ENCODE measurements at regions not wholly inside any gene's neighbourhood (a gene's known extent, or its start where the extent isn't known, plus 50 kb on each side); places are given as distances from the start of the nearest gene placed in this dataset.

DNA sequence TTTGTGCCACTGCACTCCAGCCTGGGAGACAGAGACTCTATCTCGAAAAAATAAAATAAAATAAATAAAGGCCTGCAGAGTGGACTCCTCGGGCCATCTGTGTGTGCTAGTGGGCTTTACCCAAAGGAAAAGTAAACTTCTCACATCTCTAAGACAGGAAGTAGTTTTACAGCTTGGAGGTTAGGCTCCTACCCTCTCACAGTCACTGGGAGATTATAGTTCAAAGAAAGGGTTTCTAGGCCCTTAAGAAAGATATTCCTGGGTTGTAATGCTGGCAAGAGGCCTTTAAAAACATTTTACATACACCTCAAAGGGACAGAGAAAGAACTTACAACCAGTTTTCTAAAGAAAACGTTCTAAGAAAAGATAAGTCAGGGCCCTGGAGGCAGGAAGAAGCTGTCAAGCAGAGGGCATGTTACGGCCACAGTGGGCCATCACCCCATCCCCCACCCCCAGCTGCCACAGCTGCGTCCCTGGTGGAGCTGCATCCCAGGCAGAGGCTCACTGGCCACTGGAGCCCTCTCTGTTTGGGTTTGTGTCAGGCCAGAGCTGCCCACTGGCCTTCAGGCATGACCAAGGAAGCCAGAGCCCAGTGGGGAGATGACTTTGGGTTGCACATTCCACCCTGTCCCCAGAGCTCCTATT is 78.1 kb upstream of the CDK20 start:
- H3K36me3 ChIP-seq (ENCODE audit: insufficient read depth, low read length) = no peaks in the 10 kb centered on the region
- no peak overlapping the region for H3K4me3 ChIP-seq (ENCODE audit: low read length)
- H3K27me3 ChIP-seq (ENCODE audit: insufficient read depth, low read length) = no peaks in the 10 kb centered on the region
- H3K9me3 ChIP-seq (ENCODE audit: low read length) = no peaks in the 10 kb centered on the region
- no peak overlapping the region for H2AFZ ChIP-seq (ENCODE audit: low read depth, low read length)
- no peaks in the 10 kb centered on the region for H3K4me1 ChIP-seq (ENCODE audit: insufficient read depth, low read length)

DNA sequence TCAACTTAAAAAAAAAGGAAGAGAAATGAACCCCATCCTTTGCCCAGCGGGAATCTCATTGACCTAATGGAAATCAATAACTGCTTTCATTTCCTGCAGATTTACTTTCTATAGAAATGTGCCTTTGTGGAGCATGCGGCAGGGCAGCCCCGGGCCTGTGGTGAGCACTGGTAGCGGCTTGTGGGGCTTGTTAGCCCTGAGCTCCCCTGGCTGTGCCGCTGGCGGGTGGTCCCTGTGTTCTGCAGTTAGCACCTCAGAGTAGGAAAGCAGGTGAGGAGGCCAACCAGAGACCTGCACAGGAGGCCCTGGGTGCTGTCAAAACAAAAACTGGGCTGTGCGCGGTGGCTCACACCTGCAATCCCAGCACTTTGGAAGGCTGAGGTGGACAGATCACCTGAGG is 76.8 kb upstream of the CDK20 start:
- H3K4me1 ChIP-seq (ENCODE audit: insufficient read depth, low read length) = no peaks in the 10 kb centered on the region
- H3K9me3 ChIP-seq (ENCODE audit: low read length) = no peaks in the 10 kb centered on the region
- no peak overlapping the region for H3K4me3 ChIP-seq (ENCODE audit: low read length)
- H3K36me3 ChIP-seq (ENCODE audit: insufficient read depth, low read length) = no peaks in the 10 kb centered on the region
- no peak overlapping the region for H2AFZ ChIP-seq (ENCODE audit: low read depth, low read length)
- H3K27me3 ChIP-seq (ENCODE audit: insufficient read depth, low read length) = no peaks in the 10 kb centered on the region

DNA sequence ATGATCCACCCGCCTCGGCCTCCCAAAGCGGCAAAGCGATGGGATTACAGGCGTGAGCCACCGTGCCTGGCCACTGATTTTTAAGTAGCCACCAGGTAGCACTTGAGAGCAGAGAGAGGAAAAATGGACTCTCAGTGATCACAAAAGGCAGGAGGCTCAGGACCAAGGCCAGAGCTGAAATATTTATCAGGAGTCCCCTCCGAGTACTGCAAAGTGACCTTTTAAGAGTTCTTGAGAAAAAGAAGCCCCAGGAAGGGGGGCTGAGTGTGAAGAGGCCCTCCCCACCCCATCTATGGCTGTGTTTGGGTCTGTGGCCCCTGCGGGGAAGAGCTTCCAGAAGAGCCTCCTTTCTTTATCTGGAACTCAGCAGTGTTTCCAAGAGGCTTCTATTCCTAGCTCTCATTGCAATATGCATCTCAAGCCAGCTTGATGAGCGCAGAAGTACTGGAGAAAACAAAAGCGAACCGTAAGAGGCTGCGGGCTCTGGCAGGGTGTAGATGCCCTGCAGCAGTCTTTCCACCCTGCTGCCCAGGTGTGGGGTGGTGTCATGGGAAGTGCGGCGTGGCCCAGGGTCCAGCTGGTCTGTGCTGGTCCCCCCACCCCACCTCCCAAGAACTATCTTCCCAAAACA is 75.5 kb upstream of the CDK20 start:
- no peaks in the 10 kb centered on the region for H3K4me1 ChIP-seq (ENCODE audit: insufficient read depth, low read length)
- no peak overlapping the region for H3K4me3 ChIP-seq (ENCODE audit: low read length)
- no peaks in the 10 kb centered on the region for H3K36me3 ChIP-seq (ENCODE audit: insufficient read depth, low read length)
- no peak overlapping the region for H2AFZ ChIP-seq (ENCODE audit: low read depth, low read length)
- no peaks in the 10 kb centered on the region for H3K9me3 ChIP-seq (ENCODE audit: low read length)
- H3K27me3 ChIP-seq (ENCODE audit: insufficient read depth, low read length) = no peaks in the 10 kb centered on the region

DNA sequence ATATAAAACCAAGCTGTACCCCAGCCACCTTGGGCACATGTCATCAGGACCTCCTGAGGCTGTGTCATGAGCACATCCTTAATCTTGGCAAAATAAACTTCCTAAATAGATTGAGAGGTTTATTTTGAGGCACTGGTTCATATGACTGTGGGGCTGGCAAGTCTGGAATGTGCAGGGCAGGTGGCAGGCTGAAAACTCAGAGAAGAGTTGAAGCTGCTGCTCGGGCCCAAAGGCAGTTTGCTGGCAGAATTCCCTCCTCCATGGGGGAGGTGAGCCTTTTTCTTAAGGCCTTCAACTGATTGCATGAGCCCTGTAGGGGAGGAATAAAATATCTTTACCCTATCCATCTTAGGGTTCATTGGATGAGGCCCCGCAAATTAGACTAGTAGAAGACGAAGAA is 72.2 kb upstream of the CDK20 start:
- H3K9me3 ChIP-seq (ENCODE audit: low read length) = peaks cover 2% of the 10 kb centered on the region
- H3K4me1 ChIP-seq (ENCODE audit: insufficient read depth, low read length) = no peaks in the 10 kb centered on the region
- H3K36me3 ChIP-seq (ENCODE audit: insufficient read depth, low read length) = no peaks in the 10 kb centered on the region
- no peaks in the 10 kb centered on the region for H3K27me3 ChIP-seq (ENCODE audit: insufficient read depth, low read length)
- no peak overlapping the region for H2AFZ ChIP-seq (ENCODE audit: low read depth, low read length)
- H3K4me3 ChIP-seq (ENCODE audit: low read length) = no peak overlapping the region

DNA sequence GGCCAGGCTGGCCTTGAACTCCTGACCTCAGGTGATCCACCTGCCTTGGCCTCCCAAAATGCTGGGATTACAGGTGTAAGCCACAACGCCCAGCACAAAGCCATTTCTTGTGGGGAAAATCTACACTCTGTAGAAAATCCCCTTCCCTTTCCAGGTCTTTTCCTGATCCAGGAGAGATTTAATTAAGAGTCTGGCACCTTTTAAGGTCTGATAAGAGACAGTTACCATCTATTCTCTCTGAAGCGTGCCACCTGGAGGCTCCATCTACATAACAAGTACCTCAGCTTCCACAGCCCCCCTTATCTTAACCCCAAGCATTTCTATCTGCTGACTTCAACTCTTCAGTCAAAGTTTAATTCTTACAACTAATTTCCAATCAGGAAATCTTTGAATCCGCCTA is 71.4 kb upstream of the CDK20 start:
- Histone ChIP-seq H3K9me3 (ENCODE audit: low read length) (peaks cover 2% of the 10 kb centered on the region), H3K4me1 (ENCODE audit: insufficient read depth, low read length) (no peaks in the 10 kb centered on the region), H2AFZ (ENCODE audit: low read depth, low read length) (no peak overlapping the region), H3K27me3 (ENCODE audit: insufficient read depth, low read length) (no peaks in the 10 kb centered on the region), H3K36me3 (ENCODE audit: insufficient read depth, low read length) (no peaks in the 10 kb centered on the region), H3K4me3 (ENCODE audit: low read length) (no peak overlapping the region)

DNA sequence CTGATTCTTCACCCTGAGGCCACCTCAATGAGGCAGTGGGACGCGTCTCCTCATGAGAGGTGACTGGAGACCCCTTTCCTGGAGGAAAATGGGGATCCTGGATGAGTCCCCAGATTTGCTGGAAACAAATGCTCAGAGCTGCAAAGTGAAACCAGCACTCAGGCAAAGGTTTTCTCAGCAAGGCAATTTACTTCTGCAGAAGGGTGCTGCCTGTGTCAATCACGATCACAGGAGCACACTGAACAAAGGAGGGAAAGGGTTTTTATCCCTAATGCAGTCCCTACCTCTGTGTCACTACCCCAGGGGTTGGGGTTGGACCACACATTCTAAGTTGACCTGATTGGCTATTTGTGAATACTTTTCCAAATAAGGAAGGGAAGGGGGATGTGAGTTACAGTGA is 69.9 kb upstream of the CDK20 start:
- H3K27me3 ChIP-seq (ENCODE audit: insufficient read depth, low read length) = no peaks in the 10 kb centered on the region
- no peak overlapping the region for H3K4me3 ChIP-seq (ENCODE audit: low read length)
- no peaks in the 10 kb centered on the region for H3K4me1 ChIP-seq (ENCODE audit: insufficient read depth, low read length)
- H3K36me3 ChIP-seq (ENCODE audit: insufficient read depth, low read length) = no peaks in the 10 kb centered on the region
- H2AFZ ChIP-seq (ENCODE audit: low read depth, low read length) = no peak overlapping the region
- H3K9me3 ChIP-seq (ENCODE audit: low read length) = peaks cover 2% of the 10 kb centered on the region

DNA sequence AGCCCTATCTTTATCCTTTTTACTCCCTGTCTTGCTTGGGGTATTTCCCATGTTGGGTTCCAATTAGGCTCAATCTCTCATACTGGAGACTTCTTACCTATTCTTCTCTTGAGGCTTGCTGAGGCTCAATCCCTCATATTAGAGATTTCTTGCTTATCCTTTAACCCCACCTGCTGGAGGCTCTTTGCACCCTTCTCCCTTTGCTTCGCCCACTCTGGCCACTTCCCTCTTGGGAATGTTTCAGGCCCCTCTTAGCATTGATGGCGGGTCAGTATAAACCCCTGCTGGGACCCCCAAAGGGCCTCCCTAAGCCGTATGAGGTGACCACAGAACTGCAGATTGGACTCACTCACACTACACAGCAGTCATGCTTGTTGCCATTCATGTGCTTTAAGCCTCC is 69.3 kb upstream of the CDK20 start:
- Histone ChIP-seq H2AFZ (ENCODE audit: low read depth, low read length) (no peak overlapping the region), H3K9me3 (ENCODE audit: low read length) (peaks cover 2% of the 10 kb centered on the region), H3K4me1 (ENCODE audit: insufficient read depth, low read length) (no peaks in the 10 kb centered on the region), H3K4me3 (ENCODE audit: low read length) (no peak overlapping the region), H3K27me3 (ENCODE audit: insufficient read depth, low read length) (no peaks in the 10 kb centered on the region), H3K36me3 (ENCODE audit: insufficient read depth, low read length) (no peaks in the 10 kb centered on the region)

DNA sequence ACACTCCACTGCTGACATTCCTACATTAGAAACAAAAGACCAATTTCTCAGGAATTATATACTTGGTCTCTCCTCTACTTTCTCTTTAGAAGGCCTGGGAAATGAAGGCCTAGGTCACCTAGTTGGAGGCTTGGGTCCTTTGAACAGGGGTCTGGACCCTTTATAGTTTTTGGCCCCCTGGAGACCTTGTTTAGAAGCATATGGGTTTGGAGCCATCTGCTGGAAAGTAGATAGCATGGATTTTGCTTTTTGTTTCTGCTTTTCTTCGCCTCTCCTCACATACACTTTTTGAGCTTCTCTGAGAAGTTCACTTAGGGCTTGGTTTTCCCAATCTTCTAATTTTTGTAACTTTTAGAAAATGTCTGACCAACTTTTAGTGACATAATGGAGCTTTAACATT is 67.1 kb upstream of the CDK20 start:
- no peaks in the 10 kb centered on the region for H3K27me3 ChIP-seq (ENCODE audit: insufficient read depth, low read length)
- no peaks in the 10 kb centered on the region for H3K4me1 ChIP-seq (ENCODE audit: insufficient read depth, low read length)
- H3K9me3 ChIP-seq (ENCODE audit: low read length) = peaks cover 2% of the 10 kb centered on the region
- no peak overlapping the region for H2AFZ ChIP-seq (ENCODE audit: low read depth, low read length)
- no peak overlapping the region for H3K4me3 ChIP-seq (ENCODE audit: low read length)
- no peaks in the 10 kb centered on the region for H3K36me3 ChIP-seq (ENCODE audit: insufficient read depth, low read length)

DNA sequence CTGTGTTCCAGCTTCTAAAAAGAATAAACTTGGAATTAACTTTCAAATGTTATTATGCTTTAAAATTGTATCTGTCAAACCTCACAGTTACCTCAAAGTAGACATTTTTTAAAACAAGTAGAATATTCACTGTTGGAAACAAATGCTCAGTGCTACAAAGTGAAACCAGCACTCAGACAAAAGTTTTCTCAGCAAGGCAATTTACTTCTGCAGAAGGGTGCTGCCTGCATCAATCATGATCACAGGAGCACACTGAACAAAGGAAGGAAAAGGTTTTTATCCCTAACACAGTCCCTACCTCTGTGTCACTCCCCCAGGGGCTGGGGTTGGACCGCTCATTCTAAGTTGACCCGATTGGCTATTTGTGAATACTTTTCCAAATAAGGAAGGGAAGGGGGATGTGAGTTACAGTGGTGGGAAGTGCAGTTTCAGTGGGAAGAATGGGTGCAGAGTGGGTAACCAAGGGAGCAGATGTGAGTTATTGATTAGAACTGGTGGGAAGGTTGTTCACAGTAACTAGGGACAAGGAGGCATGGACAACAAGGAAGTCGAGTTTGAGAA is 63.0 kb upstream of the CDK20 start:
- Histone ChIP-seq H3K4me1 (ENCODE audit: insufficient read depth, low read length) (no peaks in the 10 kb centered on the region), H3K9me3 (ENCODE audit: low read length) (no peaks in the 10 kb centered on the region), H2AFZ (ENCODE audit: low read depth, low read length) (no peak overlapping the region), H3K36me3 (ENCODE audit: insufficient read depth, low read length) (no peaks in the 10 kb centered on the region), H3K4me3 (ENCODE audit: low read length) (no peak overlapping the region), H3K27me3 (ENCODE audit: insufficient read depth, low read length) (no peaks in the 10 kb centered on the region)

DNA sequence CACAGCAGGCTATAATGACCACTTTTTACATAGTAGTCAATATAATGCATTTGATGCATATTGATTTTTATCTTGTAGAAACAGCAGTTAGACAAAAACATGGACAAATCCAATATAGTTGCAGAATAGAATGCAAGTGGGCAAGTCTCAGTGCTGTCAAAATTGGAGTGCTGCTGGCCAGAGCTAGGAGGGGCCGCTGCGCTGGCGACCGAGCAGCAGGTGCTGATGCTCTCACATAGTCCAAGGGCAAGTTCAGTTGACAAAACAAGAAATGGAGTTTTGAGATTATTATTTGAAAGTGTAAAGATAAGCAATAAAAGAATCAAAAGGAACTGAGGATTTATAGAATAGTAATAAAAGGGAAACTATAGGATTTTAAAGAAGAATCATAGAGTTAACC is 60.6 kb upstream of the CDK20 start:
- H3K36me3 ChIP-seq (ENCODE audit: insufficient read depth, low read length) = no peaks in the 10 kb centered on the region
- H3K4me3 ChIP-seq (ENCODE audit: low read length) = no peak overlapping the region
- no peaks in the 10 kb centered on the region for H3K27me3 ChIP-seq (ENCODE audit: insufficient read depth, low read length)
- H3K4me1 ChIP-seq (ENCODE audit: insufficient read depth, low read length) = no peaks in the 10 kb centered on the region
- no peaks in the 10 kb centered on the region for H3K9me3 ChIP-seq (ENCODE audit: low read length)
- H2AFZ ChIP-seq (ENCODE audit: low read depth, low read length) = no peak overlapping the region

DNA sequence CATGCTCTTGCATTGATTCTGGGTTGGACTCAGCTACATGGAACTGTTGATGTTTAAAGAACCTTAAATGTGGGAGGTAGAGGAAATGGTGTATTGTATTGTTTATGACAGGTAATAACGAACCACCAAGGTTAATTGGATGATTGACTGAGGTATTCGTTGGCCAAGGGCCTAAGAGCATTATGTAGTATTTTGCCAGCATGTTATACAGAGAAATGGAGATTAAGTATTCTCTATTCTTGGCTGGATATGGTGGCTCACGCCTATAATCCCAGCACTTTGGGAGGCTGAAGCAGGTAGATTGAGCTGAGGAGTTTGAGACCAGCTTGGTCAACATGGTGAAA is 59.0 kb upstream of the CDK20 start:
- no peak overlapping the region for H2AFZ ChIP-seq (ENCODE audit: low read depth, low read length)
- no peaks in the 10 kb centered on the region for H3K36me3 ChIP-seq (ENCODE audit: insufficient read depth, low read length)
- H3K27me3 ChIP-seq (ENCODE audit: insufficient read depth, low read length) = no peaks in the 10 kb centered on the region
- no peak overlapping the region for H3K4me3 ChIP-seq (ENCODE audit: low read length)
- no peaks in the 10 kb centered on the region for H3K4me1 ChIP-seq (ENCODE audit: insufficient read depth, low read length)
- no peaks in the 10 kb centered on the region for H3K9me3 ChIP-seq (ENCODE audit: low read length)

DNA sequence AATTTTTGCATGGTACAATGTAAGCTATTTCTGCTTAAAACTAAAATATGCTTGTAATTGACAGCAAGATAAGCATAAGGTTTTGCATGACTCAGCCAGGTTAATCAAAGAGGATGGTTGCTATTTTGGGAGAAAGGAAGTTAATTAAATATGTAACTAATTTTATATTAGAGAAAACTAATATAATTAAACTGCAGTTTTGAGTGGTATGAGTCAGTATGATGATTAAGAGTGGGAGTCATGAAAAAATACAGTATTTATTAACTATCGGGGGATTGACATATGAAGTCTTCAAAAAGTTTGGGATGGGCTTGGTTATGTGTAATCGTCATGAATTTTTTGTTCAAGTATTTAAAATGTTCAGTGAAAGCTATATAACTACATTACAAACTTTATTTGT is 54.0 kb upstream of the CDK20 start:
- Histone ChIP-seq H2AFZ (ENCODE audit: low read depth, low read length) (no peak overlapping the region), H3K4me1 (ENCODE audit: insufficient read depth, low read length) (no peaks in the 10 kb centered on the region), H3K27me3 (ENCODE audit: insufficient read depth, low read length) (no peaks in the 10 kb centered on the region), H3K36me3 (ENCODE audit: insufficient read depth, low read length) (no peaks in the 10 kb centered on the region), H3K4me3 (ENCODE audit: low read length) (no peak overlapping the region), H3K9me3 (ENCODE audit: low read length) (no peaks in the 10 kb centered on the region)

DNA sequence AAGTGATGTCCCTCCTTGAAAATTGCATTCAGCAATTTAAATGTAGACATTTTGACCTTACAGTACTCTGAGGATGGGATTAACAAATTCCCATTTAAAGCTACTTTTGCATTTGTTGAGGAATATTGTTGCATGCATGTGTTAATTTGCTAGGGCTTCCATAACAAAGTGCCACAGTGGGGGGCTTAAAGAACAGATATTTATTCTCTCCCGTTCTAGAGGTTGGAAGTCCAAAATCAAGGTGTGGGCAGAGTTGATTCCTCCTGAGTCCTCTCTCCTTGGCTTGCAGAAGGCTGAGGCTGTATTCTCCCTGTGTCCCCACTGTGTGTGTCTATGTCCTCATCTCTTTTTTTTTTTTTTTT is 51.8 kb upstream of the CDK20 start:
- Histone ChIP-seq H3K9me3 (ENCODE audit: low read length) (no peaks in the 10 kb centered on the region), H3K4me3 (ENCODE audit: low read length) (no peak overlapping the region), H3K27me3 (ENCODE audit: insufficient read depth, low read length) (no peaks in the 10 kb centered on the region), H3K36me3 (ENCODE audit: insufficient read depth, low read length) (no peaks in the 10 kb centered on the region), H3K4me1 (ENCODE audit: insufficient read depth, low read length) (no peaks in the 10 kb centered on the region), H2AFZ (ENCODE audit: low read depth, low read length) (no peak overlapping the region)
